SK-N-MC (cell line): ENCODE measurements at regions not wholly inside any gene's neighbourhood (a gene's known extent, or its start where the extent isn't known, plus 50 kb on each side); places are given as distances from the start of the nearest gene placed in this dataset.

Experiments
- EZH2 ChIP-seq: fragments of 200-600 bp; sonication (generic); IDR thresholded peaks from one replicate; pipeline ENCODE4 v1.6.1; 2017; ENCODE audit warnings: antibody characterized with exemption
- FOXP2 ChIP-seq: optimal IDR thresholded peaks from 2 replicates; pipeline ENCODE3; 2011; ENCODE audit warnings: mild to moderate bottlenecking, moderate library complexity; ENCODE audit not compliant: insufficient read depth; ENCODE audit errors: extremely low read length, control extremely low read depth
- POLR2AphosphoS5 ChIP-seq: IDR thresholded peaks from 2 replicates; pipeline ENCODE4 v1.6.1; 2012; ENCODE audit warnings: mild to moderate bottlenecking, low read depth, low read length, borderline replicate concordance

DNA sequence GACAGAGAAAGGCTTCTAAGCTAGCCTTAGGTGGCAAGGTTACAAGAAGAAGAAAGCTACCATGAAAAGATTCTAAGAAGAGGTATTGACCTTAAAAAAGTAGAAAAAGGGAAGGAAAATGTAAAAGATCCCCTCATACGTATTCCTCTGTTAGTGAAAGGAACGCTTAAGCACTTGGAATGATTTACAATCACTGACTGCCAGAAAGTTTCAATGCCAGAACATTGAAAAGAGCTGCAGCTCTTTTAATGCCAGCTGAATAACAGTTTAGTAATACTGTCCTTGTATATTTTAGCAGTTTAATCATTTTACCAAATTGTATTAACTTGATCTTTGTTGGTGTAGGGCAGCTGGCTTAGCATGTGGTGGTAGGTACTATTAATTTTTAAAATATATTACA is 650.7 kb downstream of the FAM181B start:
- TF ChIP-seq POLR2AphosphoS5 (no peak), EZH2 (no peak), FOXP2 (no peak)
